NCI-H510A treated with DMSO at 0.1 percent for 48 hours (cell line): ENCODE measurements at regions not wholly inside any gene's neighbourhood (a gene's known extent, or its start where the extent isn't known, plus 50 kb on each side); places are given as distances from the start of the nearest gene placed in this dataset.

Experiments used
- DNase-seq: peaks from one replicate; lab custom pipeline; 2025; lab: John Stamatoyannopoulos, UW

DNA sequence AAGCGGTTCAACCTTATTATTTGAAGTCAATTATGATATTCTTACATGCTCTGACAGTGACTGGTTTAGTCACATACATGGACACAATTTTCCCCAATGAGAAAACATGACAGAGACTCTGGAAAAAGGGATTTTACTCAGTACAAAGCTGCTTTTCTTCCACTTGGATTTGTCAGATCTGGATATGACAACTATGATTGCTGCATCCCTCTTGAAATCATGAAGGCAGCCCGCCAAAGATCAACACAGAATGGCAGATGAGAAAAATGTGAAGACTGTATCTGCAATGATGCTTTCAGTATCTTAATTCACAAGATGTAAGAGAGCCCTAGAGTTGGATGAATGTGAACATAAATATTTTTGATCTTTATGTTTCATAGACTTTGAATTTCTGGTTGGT lies 439.6 kb downstream of the CDH8 start:
- DNase-seq: no peak

DNA sequence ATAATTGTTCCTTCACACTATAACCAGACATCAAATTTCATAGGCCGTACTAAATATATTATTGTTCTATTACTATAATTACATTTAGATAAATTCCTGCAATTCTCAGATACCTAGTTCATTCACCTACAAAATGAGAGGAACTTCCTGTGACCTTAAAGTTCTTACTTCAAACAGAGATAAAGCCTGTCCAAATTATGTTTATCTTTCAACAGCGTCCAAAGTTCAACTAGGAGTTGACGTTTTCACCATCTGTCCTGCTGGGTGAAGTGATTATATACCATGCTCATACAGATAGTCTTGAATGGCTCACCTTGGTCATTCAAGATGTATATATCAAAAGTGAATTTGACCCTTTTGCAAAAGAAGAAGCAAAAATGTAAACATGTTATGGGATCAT lies 440.6 kb downstream of the CDH8 start:
- DNase-seq: no peak

DNA sequence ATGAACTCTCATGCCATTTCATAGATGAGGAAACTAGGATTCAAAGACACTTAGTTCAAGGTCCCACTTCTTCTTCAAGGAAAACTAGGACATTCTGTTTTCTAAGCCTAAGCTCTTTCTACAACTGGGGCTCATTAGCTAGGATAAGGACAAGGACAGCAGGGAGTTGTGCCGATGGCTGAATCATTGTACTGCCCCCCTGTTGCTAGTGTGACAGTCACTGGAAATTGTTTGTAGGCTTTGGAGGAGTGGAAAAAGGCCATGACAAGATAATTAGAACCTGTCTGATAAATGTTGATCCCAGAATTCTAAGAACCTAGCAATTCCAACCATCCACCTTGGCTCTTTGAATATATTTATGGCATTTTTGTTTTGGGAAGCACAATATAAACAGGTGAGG lies 445.7 kb downstream of the CDH8 start:
- DNase-seq: no peak

DNA sequence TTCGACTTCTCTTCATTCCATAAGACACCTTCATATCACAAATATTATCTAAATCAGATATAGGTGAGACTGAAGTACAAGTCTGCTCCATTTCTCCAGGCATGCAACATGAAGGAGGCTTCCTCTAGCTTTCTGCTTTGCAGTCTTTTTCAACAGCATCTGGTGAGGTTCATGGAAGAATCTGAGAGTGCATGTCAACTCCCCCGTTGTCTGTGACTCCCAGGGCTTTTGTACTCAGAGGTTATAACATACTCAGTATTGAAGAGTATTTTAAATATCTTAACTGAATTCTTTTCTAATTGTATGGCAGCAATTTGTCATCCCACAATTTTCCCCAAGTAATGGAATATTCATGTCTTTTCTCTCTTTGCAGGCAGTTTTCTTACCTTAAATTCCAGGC lies 448.7 kb downstream of the CDH8 start:
- DNase-seq: no peak

DNA sequence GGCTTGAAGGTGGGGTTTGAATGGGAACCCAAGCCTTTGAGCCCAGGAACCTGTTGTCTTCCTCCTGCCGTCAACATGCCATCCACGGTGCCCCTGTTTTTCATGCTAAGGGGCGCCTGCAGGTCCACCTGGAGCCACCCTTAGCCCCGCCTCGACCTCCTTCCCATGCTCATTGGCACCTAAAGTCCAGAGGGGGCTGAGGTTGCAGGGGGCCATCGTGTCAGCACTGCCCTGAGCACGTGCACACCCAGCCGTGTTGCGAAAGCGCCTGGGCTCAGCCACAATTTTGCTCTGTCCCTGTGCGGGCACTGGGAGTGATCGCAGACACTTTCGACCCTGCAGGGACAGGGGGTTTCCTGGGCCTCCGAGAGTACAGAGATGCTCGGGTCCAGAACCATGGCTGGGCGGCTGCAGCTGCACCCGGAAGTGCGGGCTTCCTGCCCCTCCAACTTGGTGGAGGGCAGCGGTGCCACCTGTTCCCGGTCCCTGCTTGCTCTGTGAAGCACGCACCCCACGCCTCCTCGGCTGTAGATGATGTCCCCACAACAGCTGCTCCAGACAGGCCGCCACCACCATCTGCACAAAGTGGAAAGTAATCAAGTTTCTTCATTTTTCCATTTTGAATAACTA lies 454.7 kb downstream of the CDH8 start:
- DNase-seq: no peak

DNA sequence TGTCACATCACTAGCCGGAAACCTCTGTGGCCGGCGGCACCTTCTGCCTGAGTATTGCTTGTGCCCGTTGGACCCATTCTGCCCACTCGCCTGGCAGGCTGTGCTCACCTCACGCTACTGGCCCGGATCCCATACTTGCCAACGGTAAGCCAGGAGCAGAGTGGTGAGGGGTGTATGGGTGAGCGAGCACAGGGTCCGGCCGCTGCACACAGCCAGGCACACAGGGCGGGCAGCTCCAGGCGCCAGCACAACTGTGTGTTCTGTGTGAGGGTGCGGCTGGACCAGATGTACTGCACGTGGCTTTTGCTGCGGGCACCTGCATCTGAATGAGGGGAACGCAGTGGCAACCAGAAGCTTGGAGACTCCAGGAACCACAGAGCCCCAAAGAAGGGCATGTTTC lies 455.7 kb downstream of the CDH8 start:
- DNase-seq: no peak

DNA sequence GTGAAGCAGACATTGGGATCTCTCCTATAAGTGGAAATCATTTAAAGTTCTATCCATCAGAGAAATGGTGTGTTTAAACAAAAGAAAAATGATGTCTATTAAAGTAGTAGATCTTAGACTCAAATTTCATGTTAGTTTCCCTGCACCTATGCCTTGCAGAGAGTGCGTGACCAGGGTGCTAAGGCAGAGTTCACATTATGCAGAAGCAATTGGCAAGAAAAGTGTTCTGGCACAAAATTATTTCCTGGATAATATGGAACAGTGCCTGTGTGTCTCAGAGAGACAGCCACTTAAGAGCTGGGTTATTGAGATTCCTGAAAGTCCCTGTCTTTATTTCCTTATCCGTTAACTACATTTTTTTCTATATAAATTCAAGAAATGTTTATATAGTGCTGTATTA lies 457.0 kb downstream of the CDH8 start:
- DNase-seq: no peak

DNA sequence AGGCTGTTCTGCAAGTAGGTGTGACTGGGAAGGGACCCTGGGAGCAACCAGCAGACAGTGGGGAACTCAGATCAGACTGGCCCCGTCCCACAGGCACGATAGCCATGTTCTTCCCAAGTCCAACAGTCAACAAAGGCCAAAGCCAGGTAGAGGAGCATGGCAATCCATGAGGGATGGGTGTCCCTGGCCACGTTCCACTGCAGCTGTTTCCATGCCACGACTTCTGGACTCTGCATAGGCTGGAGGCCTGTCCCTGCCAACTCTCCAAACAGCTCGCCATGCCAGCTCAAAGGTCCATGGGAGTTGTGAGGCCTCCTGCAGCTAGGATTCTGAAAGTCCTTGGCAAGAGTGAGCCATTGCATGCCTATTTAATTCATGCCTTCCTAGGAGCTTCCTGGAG lies 459.8 kb downstream of the CDH8 start:
- DNase-seq: no peak

DNA sequence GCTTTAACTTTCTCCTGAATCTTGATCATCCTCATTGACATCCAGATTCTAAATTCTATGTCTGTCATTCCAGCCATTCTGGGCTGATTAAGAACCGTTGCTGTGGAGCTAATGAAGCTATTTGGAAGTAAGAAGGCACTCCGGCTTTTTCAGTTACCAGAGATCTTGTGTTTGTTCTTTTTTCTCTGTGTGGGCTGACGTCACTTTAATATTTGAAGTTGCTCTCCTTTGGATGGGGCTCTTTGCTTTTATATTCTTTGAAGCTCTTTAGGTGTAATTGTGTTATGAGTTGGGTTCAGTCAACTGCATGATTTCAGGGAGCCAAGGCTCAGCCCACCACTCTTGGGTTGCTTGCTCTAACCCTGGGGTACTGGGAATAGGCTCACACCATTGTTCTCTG lies 460.6 kb downstream of the CDH8 start:
- no peak for DNase-seq

DNA sequence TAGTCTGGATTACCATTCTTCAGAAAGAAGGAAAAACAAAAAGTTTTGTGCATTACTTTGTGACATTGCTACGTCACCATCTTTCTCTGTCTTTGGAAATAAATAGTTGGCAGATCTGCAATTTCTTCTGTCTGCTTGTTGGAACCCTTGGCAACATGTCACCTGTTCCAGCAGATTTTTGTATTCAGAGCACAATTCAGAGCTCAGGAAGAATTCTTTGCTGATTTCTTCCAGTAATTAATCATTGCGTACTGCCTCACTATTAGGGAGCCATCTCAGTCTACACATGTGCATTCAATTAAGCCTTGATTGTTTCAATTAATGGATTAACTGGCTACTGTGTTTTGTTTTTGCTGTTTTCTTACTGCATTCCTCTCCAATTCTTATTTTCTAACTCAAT lies 467.2 kb downstream of the CDH8 start:
- no peak for DNase-seq

DNA sequence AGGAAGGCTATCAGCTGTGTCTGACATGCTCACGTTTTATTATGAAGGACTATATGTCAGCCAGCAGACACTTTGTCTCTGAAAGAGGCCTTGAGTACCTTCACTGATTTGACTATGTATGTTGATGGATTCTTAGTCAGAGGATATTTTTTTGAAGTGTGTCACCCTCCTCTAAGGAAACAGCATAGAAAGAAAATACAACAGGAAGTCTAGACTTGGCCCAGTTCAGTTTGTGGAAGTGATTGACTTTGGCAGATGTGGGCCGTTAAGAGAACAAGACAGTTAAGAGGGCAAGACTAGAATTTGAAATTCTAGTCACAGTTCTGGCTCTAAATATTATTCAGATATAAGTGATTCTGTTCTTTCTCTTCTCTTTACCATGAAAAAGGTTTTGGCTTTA lies 471.5 kb downstream of the CDH8 start:
- no peak for DNase-seq

DNA sequence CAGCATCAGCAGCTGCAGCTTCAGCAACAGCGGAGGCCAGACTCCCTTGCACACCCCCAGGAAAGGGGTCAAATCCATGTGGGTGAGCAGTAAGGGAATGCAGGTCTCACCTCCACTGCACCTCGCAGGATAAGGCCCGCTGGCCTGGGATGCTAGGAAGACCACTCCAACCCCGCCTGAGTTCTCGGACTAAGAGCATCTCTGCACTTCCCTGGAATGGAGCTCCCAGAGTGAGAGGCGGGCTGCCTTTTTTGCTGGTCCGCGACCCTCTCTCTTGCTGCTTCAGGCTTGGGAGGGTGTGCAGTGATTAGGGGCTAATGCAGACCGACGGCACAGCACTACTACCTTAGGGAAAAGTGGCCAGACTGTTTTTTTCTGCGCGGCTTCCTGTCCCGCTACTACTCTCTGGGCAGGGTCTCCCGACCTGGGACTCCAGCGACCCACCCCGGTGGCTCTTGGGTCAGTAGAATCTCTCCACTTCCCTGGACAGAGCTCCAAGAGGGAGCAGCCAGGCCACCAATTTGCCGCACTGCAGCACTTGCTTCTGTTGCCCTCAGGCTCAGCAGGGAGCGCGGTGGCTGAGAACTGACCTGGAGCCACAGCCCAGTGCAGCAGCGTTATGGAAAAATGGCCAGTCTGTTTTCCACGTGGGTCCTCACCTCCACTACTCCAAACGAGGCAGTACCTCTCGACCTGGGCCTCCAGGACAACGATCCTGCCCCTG lies 480.4 kb downstream of the CDH8 start:
- no peak for DNase-seq

DNA sequence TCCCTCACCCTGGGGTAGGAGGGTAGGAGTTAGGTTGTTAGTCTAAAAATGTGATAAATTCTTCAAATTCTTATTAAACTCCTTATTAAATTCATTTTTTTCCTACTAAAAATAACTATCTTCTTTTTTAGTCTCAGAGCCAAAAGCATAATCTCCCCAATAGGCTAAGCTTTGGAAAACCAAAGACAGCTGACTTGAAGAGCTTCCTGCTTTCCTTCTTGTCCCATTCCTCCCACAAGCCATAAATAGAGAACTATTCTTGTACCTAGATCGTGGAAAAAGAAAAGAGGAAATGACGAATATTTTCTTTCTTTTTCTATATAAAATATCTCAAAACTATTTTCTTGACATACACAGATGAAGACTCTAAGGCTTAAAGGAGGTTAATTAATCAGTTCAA lies 486.9 kb downstream of the CDH8 start:
- no peak for DNase-seq

DNA sequence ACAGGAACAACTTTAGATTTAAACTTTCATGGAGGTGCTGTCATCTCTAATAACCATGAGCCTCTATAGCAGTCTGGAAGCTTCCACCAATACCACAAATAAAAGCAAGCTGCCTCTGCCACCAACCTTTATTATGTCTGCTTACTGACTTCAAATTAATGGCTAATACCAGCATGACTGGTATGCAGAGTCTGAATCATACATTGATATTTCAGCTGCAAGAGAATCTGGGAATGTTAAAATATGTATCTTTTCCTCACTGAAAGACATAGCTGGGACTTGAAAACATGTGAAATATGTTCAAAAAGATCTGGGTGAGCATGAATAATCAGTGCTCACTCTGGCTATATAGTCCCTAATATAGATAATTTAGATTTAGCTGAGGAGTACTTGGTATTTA lies 488.6 kb downstream of the CDH8 start:
- DNase-seq: no peak

DNA sequence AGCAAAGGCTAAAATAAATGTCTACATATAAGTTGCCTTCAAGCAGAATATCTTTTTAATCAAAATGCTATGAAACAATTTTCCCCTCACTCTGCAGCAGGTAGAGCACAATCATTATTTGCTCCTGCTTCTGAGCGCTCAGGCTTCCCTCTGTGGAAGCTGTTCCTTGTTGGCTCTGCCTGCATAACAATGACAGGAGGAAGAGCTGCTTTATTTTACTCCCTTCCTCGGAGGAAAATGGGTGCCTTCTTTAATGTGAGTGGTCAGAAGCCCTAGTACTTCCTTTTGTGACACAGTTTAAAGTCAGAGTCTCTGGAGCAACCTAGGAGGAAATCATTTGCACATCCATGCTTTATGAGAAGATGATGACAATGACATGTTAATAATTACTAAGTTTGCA lies 492.1 kb downstream of the CDH8 start:
- no peak for DNase-seq

DNA sequence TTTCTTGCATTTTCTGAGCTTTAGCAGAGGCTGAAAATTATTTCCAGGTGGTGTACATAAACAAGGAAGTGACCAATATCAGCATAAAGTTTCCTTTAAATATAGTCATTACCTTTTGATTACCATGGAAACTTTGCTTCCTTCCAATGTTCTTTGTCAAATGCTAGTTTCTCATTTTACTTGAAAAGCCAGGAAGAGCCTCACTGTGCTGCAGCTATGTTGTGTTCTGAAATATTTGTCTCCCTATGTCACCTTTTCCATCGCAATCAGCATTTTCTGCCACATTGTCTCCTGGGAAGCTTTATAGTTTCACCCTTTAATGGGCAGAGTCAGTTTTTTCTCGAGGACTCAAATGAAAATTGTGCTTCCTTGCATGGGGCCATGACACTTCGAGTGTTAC lies 496.0 kb downstream of the CDH8 start:
- DNase-seq: no peak

DNA sequence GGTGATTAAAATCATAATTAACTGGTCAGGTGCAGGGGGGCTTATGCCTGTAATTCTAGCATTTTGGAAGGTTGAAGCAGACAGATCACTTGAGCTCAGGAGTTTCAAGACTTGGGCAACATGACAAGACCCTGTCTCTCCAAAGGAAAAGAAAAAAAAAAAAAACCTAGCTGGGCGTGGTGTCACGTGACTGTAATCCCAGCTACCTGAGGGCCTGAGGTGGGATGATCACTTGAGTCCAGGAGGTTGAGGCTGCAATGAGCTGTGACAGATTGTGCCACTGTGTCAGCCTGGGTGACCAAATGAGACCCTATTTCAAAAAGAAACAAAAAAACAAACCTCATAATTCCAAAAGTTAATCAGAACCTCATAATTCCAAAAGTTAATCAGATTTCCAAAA lies 505.5 kb downstream of the CDH8 start:
- no peak for DNase-seq

DNA sequence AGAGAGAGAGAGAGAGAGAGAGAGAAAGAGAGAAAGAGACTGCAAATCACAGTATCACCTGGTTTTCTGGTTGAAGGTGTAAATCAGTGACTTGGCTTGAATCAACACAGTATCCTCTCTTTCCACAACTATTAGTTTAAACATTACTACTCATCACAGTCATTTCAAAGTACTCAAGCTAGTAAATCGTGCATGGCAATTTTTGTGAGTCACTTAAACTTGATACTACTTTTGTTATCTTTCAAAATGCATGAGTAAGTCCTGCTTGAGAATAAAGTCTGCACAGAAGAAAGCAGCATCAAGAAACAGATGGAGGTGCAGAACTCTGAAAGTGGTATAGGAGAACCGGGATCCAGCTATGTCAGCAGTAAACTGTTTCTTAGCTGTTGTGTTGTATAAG lies 535.4 kb downstream of the CDH8 start:
- no peak for DNase-seq

DNA sequence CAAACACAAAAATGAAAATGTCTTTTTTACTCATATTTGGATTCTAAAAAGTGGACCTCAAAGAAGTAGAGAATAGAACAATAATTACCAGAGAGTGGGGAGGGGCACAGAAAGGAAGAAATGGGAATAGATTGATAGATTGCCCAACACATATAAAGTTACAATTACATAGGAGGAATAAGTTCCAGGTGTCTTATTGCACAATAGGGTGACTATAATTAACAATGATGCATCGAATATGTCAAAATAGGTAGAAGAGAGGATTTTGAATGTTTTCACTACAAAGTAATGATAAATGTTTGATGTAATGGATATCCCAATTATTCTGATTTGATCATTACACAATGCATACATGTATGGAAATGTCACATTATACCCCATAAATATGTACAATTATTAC lies 556.0 kb downstream of the CDH8 start:
- DNase-seq: no peak

DNA sequence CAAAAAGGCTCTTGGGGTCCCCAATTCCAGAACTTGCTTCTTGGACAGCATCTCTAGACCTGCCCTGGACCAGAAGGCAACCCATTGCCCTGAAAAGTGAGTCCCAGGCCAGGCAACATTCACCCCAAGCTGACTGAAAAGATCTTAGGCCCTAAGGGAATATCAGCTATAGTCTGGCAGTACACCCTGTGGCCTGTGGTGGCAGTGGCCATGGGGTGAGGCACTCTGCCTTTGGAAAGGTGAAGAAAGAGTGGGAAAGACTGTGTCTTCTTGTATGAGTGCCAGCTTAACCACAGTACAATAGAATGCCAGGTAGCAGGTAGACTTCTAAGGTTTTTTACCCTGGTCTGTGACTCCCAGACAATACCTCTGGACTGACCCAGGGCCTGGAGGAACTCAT lies 564.5 kb downstream of the CDH8 start:
- DNase-seq: no peak

DNA sequence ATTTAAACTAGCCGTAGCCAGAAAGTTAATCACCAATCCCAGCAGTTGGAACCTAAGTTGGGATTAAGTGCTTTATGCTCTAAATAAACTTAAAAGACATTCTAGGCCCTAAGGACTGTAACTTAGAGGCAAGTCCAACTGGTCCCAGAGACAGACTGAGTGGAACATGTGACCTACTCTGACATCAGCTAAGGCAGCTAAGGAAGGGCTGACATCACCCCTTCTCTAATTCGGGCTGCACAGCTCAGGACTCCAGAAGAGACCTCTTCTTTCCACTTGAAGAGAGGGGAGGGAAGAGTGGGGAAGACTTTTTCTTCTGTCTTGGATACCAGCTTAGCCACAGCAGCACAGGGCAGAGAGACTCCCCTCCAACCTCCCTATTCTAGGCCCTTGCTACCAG lies 565.2 kb downstream of the CDH8 start:
- no peak for DNase-seq

DNA sequence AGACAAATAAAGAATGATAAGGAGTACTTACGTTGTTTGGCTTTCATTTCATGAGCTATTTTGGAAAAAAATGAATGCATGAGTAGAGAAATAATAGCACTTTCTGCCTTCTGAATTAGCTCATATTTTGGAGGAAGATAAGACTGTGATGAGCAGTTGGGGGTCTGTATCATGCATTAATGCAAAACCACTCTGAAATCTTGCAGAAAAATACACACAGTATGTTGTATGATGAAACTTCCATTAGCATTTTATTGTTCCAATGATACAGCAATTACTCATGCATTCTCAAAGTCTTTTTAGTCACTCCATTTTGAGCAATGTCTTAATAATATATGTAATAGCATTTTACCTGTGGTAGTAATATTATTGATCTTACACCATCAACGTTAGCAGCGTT lies 571.0 kb downstream of the CDH8 start:
- no peak for DNase-seq

DNA sequence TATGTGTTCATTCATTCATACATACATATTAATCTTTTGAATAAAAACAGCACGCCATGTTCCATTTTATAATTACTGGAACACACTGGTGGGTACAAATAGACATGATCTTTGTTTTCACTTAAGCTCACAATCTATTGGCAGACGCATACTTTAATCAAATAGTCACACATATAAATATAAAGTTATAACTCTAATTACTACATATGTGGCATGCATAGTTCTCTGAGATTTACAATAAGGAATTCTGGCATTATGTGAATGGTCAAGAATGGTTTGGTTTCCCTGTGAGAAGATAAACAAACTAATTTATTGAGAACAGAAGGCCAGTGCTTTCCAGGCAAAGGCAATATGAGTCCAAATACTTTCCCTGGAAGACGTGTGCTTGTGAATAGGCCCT lies 576.2 kb downstream of the CDH8 start:
- no peak for DNase-seq

DNA sequence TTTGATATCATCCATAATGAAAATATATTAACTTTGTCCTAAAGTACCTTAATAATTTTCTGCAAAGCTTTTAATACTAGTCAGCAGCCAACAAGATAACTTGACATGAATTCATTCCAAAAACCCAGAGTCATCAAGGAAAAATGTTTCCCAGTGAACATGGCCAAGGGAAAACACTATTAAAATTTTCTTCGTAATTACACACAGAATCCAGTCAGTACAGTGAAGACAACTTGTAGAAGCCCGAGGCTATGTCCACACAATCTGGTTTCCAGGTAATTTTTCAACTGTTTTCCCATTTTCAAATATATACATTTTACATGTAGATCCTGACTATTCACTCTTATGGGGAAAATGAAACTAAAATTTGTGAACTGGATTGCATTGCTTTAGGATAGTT lies 600.9 kb downstream of the CDH8 start:
- no peak for DNase-seq
